22Rv1 (cell line): ENCODE measurements at regions not wholly inside any gene's neighbourhood (a gene's known extent, or its start where the extent isn't known, plus 50 kb on each side); places are given as distances from the start of the nearest gene placed in this dataset.

Source experiments
- ZFX ChIP-seq: fragments of 450-650 bp; IDR thresholded peaks from 2 replicates; pipeline ENCODE4 v1.6.1; 2017; ENCODE audit warnings: antibody characterized with exemption, borderline replicate concordance
- TF ChIP-seq, protein P1 (sequence below): fragments of 450-650 bp; IDR thresholded peaks from 2 replicates; pipeline ENCODE4 v1.5.1; 2017; ENCODE audit warnings: mild to moderate bottlenecking

DNA sequence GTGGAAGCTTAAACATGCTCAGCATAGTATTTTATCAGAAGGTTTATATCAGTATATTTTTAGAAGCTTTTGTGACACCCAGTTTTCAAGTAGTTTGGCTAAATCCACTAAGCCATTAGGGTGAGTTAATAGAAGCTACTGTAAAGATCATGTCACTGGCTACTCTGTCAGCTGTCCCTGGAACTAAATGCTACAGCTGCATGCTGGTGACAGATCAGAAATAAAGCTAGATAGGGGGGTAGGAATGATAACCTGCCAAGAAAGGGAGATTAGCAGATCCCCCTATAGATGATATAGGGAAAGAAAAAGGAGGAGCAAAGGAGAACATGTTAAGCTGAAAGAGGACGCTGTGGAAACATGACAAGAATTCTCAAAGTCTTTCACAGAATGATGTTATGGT is 363.2 kb downstream of the QKI start:
- TF ChIP-seq, protein P1, sequence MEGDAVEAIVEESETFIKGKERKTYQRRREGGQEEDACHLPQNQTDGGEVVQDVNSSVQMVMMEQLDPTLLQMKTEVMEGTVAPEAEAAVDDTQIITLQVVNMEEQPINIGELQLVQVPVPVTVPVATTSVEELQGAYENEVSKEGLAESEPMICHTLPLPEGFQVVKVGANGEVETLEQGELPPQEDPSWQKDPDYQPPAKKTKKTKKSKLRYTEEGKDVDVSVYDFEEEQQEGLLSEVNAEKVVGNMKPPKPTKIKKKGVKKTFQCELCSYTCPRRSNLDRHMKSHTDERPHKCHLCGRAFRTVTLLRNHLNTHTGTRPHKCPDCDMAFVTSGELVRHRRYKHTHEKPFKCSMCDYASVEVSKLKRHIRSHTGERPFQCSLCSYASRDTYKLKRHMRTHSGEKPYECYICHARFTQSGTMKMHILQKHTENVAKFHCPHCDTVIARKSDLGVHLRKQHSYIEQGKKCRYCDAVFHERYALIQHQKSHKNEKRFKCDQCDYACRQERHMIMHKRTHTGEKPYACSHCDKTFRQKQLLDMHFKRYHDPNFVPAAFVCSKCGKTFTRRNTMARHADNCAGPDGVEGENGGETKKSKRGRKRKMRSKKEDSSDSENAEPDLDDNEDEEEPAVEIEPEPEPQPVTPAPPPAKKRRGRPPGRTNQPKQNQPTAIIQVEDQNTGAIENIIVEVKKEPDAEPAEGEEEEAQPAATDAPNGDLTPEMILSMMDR = no peak
- no peak for TF ChIP-seq ZFX
